ENCODE measurements at regions not wholly inside any gene's neighbourhood (a gene's known extent, or its start where the extent isn't known, plus 50 kb on each side); places are given as distances from the start of the nearest gene placed in this dataset.

- no peak for TF ChIP-seq CTCF (IDR thresholded peaks at IDR 0.05)
- Mint-ChIP-seq H3K9me3 (no peaks in the 10 kb centered on the region), H3K36me3 (ENCODE audit: low read depth) (no peaks in the 10 kb centered on the region), H3K4me1 (ENCODE audit: low read depth) (peaks cover 11% of the 10 kb centered on the region), H3K27me3 (ENCODE audit: insufficient read depth) (no peaks in the 10 kb centered on the region), H3K27ac (no peak overlapping the region), H3K4me3 (no peak overlapping the region)
- DNase-seq, result no peak
Measured at GRCh38 chr5:98651715-98652114, 121.7 kb upstream of the RGMB start.

GRCh38 chr5:98656125-98656795 lies 117.2 kb upstream of the RGMB start:
- H3K4me1 Mint-ChIP-seq (ENCODE audit: low read depth), result peaks cover 9% of the 10 kb centered on the region
- H3K27me3 Mint-ChIP-seq (ENCODE audit: insufficient read depth), result peaks cover 2% of the 10 kb centered on the region; the same call in 1 of the 2 replicates
- no peak for TF ChIP-seq CTCF (IDR thresholded peaks at IDR 0.05)
- no peaks in the 10 kb centered on the region for H3K36me3 Mint-ChIP-seq (ENCODE audit: low read depth)
- no peak for DNase-seq
- H3K27ac Mint-ChIP-seq, result no peak overlapping the region
- H3K4me3 Mint-ChIP-seq, result no peak overlapping the region
- H3K9me3 Mint-ChIP-seq, result no peaks in the 10 kb centered on the region

GRCh38 chr5:98656796-98657195 lies 116.7 kb upstream of the RGMB start:
- Mint-ChIP-seq H3K27ac (no peak overlapping the region), H3K9me3 (no peaks in the 10 kb centered on the region), H3K36me3 (ENCODE audit: low read depth) (no peaks in the 10 kb centered on the region; the same call in 1 of the 2 replicates), H3K27me3 (ENCODE audit: insufficient read depth) (peaks cover 2% of the 10 kb centered on the region; the same call in 1 of the 2 replicates), H3K4me3 (no peak overlapping the region), H3K4me1 (ENCODE audit: low read depth) (peaks cover 9% of the 10 kb centered on the region)
- no peak for TF ChIP-seq CTCF (IDR thresholded peaks at IDR 0.05)
- DNase-seq, result peak; percentile 21

- Mint-ChIP-seq H3K9me3 (peaks cover 6% of the 10 kb centered on the region), H3K4me3 (no peak overlapping the region), H3K27me3 (ENCODE audit: insufficient read depth) (peaks cover 2% of the 10 kb centered on the region; the same call in 1 of the 2 replicates), H3K27ac (no peak overlapping the region), H3K4me1 (ENCODE audit: low read depth) (peaks cover 9% of the 10 kb centered on the region), H3K36me3 (ENCODE audit: low read depth) (no peaks in the 10 kb centered on the region; the same call in none of the 2 replicates)
- no peak for TF ChIP-seq CTCF (IDR thresholded peaks at IDR 0.05)
- DNase-seq, result no peak
Measured at GRCh38 chr5:98657559-98657958, 115.9 kb upstream of the RGMB start.

GRCh38 chr5:98663521-98663920 lies 109.9 kb upstream of the RGMB start:
- Mint-ChIP-seq H3K36me3 (ENCODE audit: low read depth) (peaks cover 21% of the 10 kb centered on the region), H3K27me3 (ENCODE audit: insufficient read depth) (no peaks in the 10 kb centered on the region), H3K4me3 (no peak overlapping the region), H3K9me3 (peaks cover 40% of the 10 kb centered on the region), H3K27ac (no peak overlapping the region), H3K4me1 (ENCODE audit: low read depth) (no peaks in the 10 kb centered on the region)
- DNase-seq, result no peak
- no peak for TF ChIP-seq CTCF (IDR thresholded peaks at IDR 0.05)

Data from HFFc6 (cell line).